ENCODE measurements at regions not wholly inside any gene's neighbourhood (a gene's known extent, or its start where the extent isn't known, plus 50 kb on each side); places are given as distances from the start of the nearest gene placed in this dataset.
"Not testable (repeated sequence)": the region's sequence is repeated elsewhere in the genome, so short reads cannot be mapped to it uniquely, and the experiment has no call there.

DNA sequence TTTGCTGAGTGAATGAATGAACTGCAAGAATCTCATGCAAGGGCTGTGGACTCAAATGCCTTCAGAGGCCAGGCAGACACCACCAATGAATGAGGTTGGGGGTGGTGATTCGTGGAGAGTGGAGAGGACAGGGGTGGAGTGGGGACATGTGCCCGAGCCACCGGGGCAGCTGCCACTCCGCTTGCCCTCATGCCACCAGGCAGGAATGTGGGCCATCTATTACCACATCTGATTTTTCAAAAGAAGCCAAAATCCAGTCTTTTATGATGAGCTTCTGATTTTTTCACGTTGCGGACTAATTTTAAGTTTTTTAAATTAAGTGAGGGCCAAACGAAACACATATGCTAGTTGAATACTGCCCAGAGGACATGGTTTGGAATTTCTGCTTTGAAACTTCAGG, 67.1 kb upstream of the SMURF2 start:
- no peaks in the 10 kb centered on the region for H3K9me2 ChIP-seq (ENCODE audit: low read depth, low read length)
- no peaks in the 10 kb centered on the region for H3K36me3 ChIP-seq (ENCODE audit: insufficient read depth, low read length)
- no peaks in the 10 kb centered on the region for H3K4me1 ChIP-seq (ENCODE audit: insufficient read depth, low read length, severe bottlenecking)
- H3K9ac ChIP-seq (ENCODE audit: low read length), result no peak overlapping the region
- TF ChIP-seq CTCF (IDR thresholded peaks at IDR 0.05; ENCODE audit: low read length), result no peak
- no peak for TF ChIP-seq EZH2 (IDR thresholded peaks at IDR 0.05; ENCODE audit: borderline replicate concordance, low read length)
- H2AFZ ChIP-seq (ENCODE audit: low read length), result no peak overlapping the region
- no peaks in the 10 kb centered on the region for H4K20me1 ChIP-seq (ENCODE audit: insufficient read depth, low read length)
- no peak overlapping the region for H3K4me2 ChIP-seq (ENCODE audit: low read length)
- H3K79me2 ChIP-seq (ENCODE audit: insufficient read depth, low read length), result no peaks in the 10 kb centered on the region
- H3F3A ChIP-seq (ENCODE audit: insufficient read depth, low read length), result no peaks in the 10 kb centered on the region
- no peak overlapping the region for H3K27ac ChIP-seq (ENCODE audit: low read depth, low read length, poor library complexity, severe bottlenecking)
- H3K9me3 ChIP-seq (ENCODE audit: low read length), result no peaks in the 10 kb centered on the region
- no peaks in the 10 kb centered on the region for H3K27me3 ChIP-seq (ENCODE audit: insufficient read depth, low read length)
- no peak overlapping the region for H3K4me3 ChIP-seq (ENCODE audit: low read depth, low read length, poor library complexity, severe bottlenecking)

GRCh38 chr17:64728041-64728695, 66.1 kb upstream of the SMURF2 start:
- Histone ChIP-seq H3K9me3 (ENCODE audit: low read length) (no peaks in the 10 kb centered on the region), H3K27ac (ENCODE audit: low read depth, low read length, poor library complexity, severe bottlenecking) (no peak overlapping the region), H3F3A (ENCODE audit: insufficient read depth, low read length) (no peaks in the 10 kb centered on the region), H3K4me1 (ENCODE audit: insufficient read depth, low read length, severe bottlenecking) (no peaks in the 10 kb centered on the region), H4K20me1 (ENCODE audit: insufficient read depth, low read length) (no peaks in the 10 kb centered on the region), H3K36me3 (ENCODE audit: insufficient read depth, low read length) (no peaks in the 10 kb centered on the region), H3K4me3 (ENCODE audit: low read depth, low read length, poor library complexity, severe bottlenecking) (no peak overlapping the region), H3K9ac (ENCODE audit: low read length) (no peak overlapping the region), H3K79me2 (ENCODE audit: insufficient read depth, low read length) (no peaks in the 10 kb centered on the region), H2AFZ (ENCODE audit: low read length) (no peak overlapping the region), H3K27me3 (ENCODE audit: insufficient read depth, low read length) (no peaks in the 10 kb centered on the region), H3K4me2 (ENCODE audit: low read length) (no peak overlapping the region), H3K9me2 (ENCODE audit: low read depth, low read length) (no peaks in the 10 kb centered on the region)
- TF ChIP-seq CTCF (IDR thresholded peaks at IDR 0.05; ENCODE audit: low read length) (no peak), EZH2 (IDR thresholded peaks at IDR 0.05; ENCODE audit: borderline replicate concordance, low read length) (no peak)

DNA sequence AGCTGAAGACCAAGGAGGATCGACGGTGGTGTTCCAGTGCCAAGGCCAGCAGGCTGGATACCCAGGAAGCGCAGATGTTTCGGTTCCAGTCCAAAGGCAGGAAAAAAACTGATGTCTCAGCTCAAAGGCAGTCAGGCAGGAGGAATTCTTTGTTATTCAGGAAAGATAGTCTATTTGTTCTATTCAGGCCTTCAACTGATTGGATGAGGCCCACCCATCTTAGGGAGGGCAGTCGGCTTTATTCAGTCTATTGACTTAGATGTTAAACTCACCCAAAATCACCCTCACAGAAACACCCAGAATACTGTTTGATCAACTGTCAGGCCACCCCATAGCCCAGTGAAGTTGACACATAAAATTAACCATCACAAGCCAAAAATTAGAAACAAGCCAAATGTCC, 63.9 kb upstream of the SMURF2 start:
- H3K4me1 ChIP-seq (ENCODE audit: insufficient read depth, low read length, severe bottlenecking); H3K9me3 ChIP-seq (ENCODE audit: low read length); H3K9ac ChIP-seq (ENCODE audit: low read length); H3K4me2 ChIP-seq (ENCODE audit: low read length); H2AFZ ChIP-seq (ENCODE audit: low read length); H3K27ac ChIP-seq (ENCODE audit: low read depth, low read length, poor library complexity, severe bottlenecking); H3F3A ChIP-seq (ENCODE audit: insufficient read depth, low read length); H3K36me3 ChIP-seq (ENCODE audit: insufficient read depth, low read length); H3K27me3 ChIP-seq (ENCODE audit: insufficient read depth, low read length); H3K79me2 ChIP-seq (ENCODE audit: insufficient read depth, low read length); H3K9me2 ChIP-seq (ENCODE audit: low read depth, low read length); H4K20me1 ChIP-seq (ENCODE audit: insufficient read depth, low read length); H3K4me3 ChIP-seq (ENCODE audit: low read depth, low read length, poor library complexity, severe bottlenecking): not testable (repeated sequence)

GRCh38 chr17:64724246-64724645, 62.1 kb upstream of the SMURF2 start:
- H3K9me3 ChIP-seq (ENCODE audit: low read length); H3K27me3 ChIP-seq (ENCODE audit: insufficient read depth, low read length); H4K20me1 ChIP-seq (ENCODE audit: insufficient read depth, low read length); H3K9ac ChIP-seq (ENCODE audit: low read length); H3K4me2 ChIP-seq (ENCODE audit: low read length); H3K79me2 ChIP-seq (ENCODE audit: insufficient read depth, low read length); H3K36me3 ChIP-seq (ENCODE audit: insufficient read depth, low read length); H2AFZ ChIP-seq (ENCODE audit: low read length); H3K27ac ChIP-seq (ENCODE audit: low read depth, low read length, poor library complexity, severe bottlenecking); H3F3A ChIP-seq (ENCODE audit: insufficient read depth, low read length); H3K4me3 ChIP-seq (ENCODE audit: low read depth, low read length, poor library complexity, severe bottlenecking); H3K9me2 ChIP-seq (ENCODE audit: low read depth, low read length); H3K4me1 ChIP-seq (ENCODE audit: insufficient read depth, low read length, severe bottlenecking): not testable (repeated sequence)
